Lower leg skin (tissue), 3 donors: ENCODE measurements at regions not wholly inside any gene's neighbourhood (a gene's known extent, or its start where the extent isn't known, plus 50 kb on each side); places are given as distances from the start of the nearest gene placed in this dataset.

Experiments
- CTCF ChIP-seq, 3 donors: fragments of 450-650 bp; IDR thresholded peaks; one replicate each; pipeline ENCODE4 v1.5.1; 2016; ENCODE audit warnings: antibody characterized with exemption in 3 of 3, mild to moderate bottlenecking in 3 of 3, moderate library complexity in 2 of 3
- POLR2A ChIP-seq, 2 donors: fragments of 450-650 bp; IDR thresholded peaks; one replicate each; pipeline ENCODE4 v1.6.1; 2016 to 2017; ENCODE audit warnings: antibody characterized with exemption in 2 of 2, mild to moderate bottlenecking in 1 of 2, moderate library complexity in 1 of 2

GRCh38 chr11:28702871-28703270, 594.7 kb downstream of the METTL15 start:
- TF ChIP-seq CTCF (IDR thresholded peaks at IDR 0.05) (no peak), POLR2A (IDR thresholded peaks at IDR 0.05) (no peak)
